IgD-negative memory B cell (primary cell): ENCODE measurements at regions not wholly inside any gene's neighbourhood (a gene's known extent, or its start where the extent isn't known, plus 50 kb on each side); places are given as distances from the start of the nearest gene placed in this dataset.

Experiments
- H3K27ac Mint-ChIP-seq, 3 donors: one replicate each; pipeline ENCODE4 v1.8.0; 2020 to 2022; ENCODE audit warnings: mild to moderate bottlenecking in 3 of 3, mixed read lengths in 3 of 3, moderate library complexity in 1 of 3
- H3K27me3 Mint-ChIP-seq: one replicate; pipeline ENCODE4 v1.8.0; 2021; ENCODE audit warnings: mixed read lengths
- H3K36me3 Mint-ChIP-seq: one replicate; pipeline ENCODE4 v1.8.0; 2020; ENCODE audit warnings: mild to moderate bottlenecking, mixed read lengths
- H3K4me1 Mint-ChIP-seq, 3 donors: one replicate each; pipeline ENCODE4 v1.8.0; 2020 to 2022; ENCODE audit warnings: mixed read lengths in 3 of 3, mild to moderate bottlenecking in 1 of 3
- H3K4me3 Mint-ChIP-seq, 4 donors: one replicate each; pipeline ENCODE4 v1.8.0; 2020 to 2022; ENCODE audit warnings: mild to moderate bottlenecking in 4 of 4, mixed read lengths in 4 of 4, moderate library complexity in 3 of 4
- H3K9me3 Mint-ChIP-seq, 3 donors: one replicate each; pipeline ENCODE4 v1.8.0; 2020 to 2021; ENCODE audit warnings: mixed read lengths in 3 of 3, mild to moderate bottlenecking in 1 of 3

- H3K27ac Mint-ChIP-seq = no peak overlapping the region
- no peak overlapping the region for H3K4me3 Mint-ChIP-seq
- no peaks in the 10 kb centered on the region for H3K36me3 Mint-ChIP-seq
- no peaks in the 10 kb centered on the region for H3K4me1 Mint-ChIP-seq
- H3K9me3 Mint-ChIP-seq = peaks cover 0 to 6% (median 0%) of the 10 kb centered on the region in 3 donors
- H3K27me3 Mint-ChIP-seq = no peaks in the 10 kb centered on the region
Observed at GRCh38 chr10:52639652-52640051, 132.9 kb downstream of the MBL2 start.

- H3K9me3 Mint-ChIP-seq = peaks cover 0 to 1% (median under 1%) of the 10 kb centered on the region in 3 donors
- H3K36me3 Mint-ChIP-seq = no peaks in the 10 kb centered on the region
- H3K4me3 Mint-ChIP-seq = no peak overlapping the region
- H3K27me3 Mint-ChIP-seq = no peaks in the 10 kb centered on the region
- no peaks in the 10 kb centered on the region for H3K4me1 Mint-ChIP-seq
- H3K27ac Mint-ChIP-seq = no peak overlapping the region
Observed at GRCh38 chr10:52642208-52642607, 130.4 kb downstream of the MBL2 start.

- Mint-ChIP-seq H3K36me3 (no peaks in the 10 kb centered on the region), H3K4me3 (no peak overlapping the region), H3K9me3 (peaks cover 0 to 1% (median 0%) of the 10 kb centered on the region in 3 donors), H3K4me1 (no peaks in the 10 kb centered on the region), H3K27ac (no peak overlapping the region), H3K27me3 (no peaks in the 10 kb centered on the region)
Observed at GRCh38 chr10:52644373-52645186, 128.0 kb downstream of the MBL2 start.

GRCh38 chr10:52645187-52645758 is 127.3 kb downstream of the MBL2 start:
- Mint-ChIP-seq H3K36me3 (no peaks in the 10 kb centered on the region), H3K4me3 (no peak overlapping the region), H3K27me3 (no peaks in the 10 kb centered on the region), H3K4me1 (no peaks in the 10 kb centered on the region), H3K27ac (no peak overlapping the region), H3K9me3 (peaks cover 0 to 1% (median 0%) of the 10 kb centered on the region in 3 donors)

GRCh38 chr10:52649511-52649910 is 123.1 kb downstream of the MBL2 start:
- no peak overlapping the region for H3K4me3 Mint-ChIP-seq
- no peaks in the 10 kb centered on the region for H3K36me3 Mint-ChIP-seq
- no peaks in the 10 kb centered on the region for H3K4me1 Mint-ChIP-seq
- H3K27ac Mint-ChIP-seq = no peak overlapping the region
- H3K27me3 Mint-ChIP-seq = no peaks in the 10 kb centered on the region
- H3K9me3 Mint-ChIP-seq = peaks cover 0 to 1% (median 0%) of the 10 kb centered on the region in 3 donors

GRCh38 chr10:52650873-52651272 is 121.7 kb downstream of the MBL2 start:
- no peaks in the 10 kb centered on the region for H3K4me1 Mint-ChIP-seq
- H3K4me3 Mint-ChIP-seq = no peak overlapping the region
- no peak overlapping the region for H3K27ac Mint-ChIP-seq
- H3K36me3 Mint-ChIP-seq = no peaks in the 10 kb centered on the region
- no peaks in the 10 kb centered on the region for H3K27me3 Mint-ChIP-seq
- peaks cover 0 to 1% (median 0%) of the 10 kb centered on the region in 3 donors for H3K9me3 Mint-ChIP-seq

- no peak overlapping the region for H3K27ac Mint-ChIP-seq
- no peaks in the 10 kb centered on the region for H3K36me3 Mint-ChIP-seq
- no peak overlapping the region for H3K4me3 Mint-ChIP-seq
- peaks cover 0 to 1% (median 0%) of the 10 kb centered on the region in 3 donors for H3K9me3 Mint-ChIP-seq
- no peaks in the 10 kb centered on the region for H3K4me1 Mint-ChIP-seq
- H3K27me3 Mint-ChIP-seq = no peaks in the 10 kb centered on the region
Observed at GRCh38 chr10:52651293-52651692, 121.3 kb downstream of the MBL2 start.

GRCh38 chr10:52652431-52653262 is 119.9 kb downstream of the MBL2 start:
- no peak overlapping the region for H3K27ac Mint-ChIP-seq
- H3K36me3 Mint-ChIP-seq = no peaks in the 10 kb centered on the region
- no peaks in the 10 kb centered on the region for H3K4me1 Mint-ChIP-seq
- no peaks in the 10 kb centered on the region for H3K27me3 Mint-ChIP-seq
- H3K9me3 Mint-ChIP-seq = no peaks in the 10 kb centered on the region
- no peak overlapping the region for H3K4me3 Mint-ChIP-seq

- Mint-ChIP-seq H3K27ac (no peak overlapping the region), H3K27me3 (no peaks in the 10 kb centered on the region), H3K36me3 (no peaks in the 10 kb centered on the region), H3K9me3 (no peaks in the 10 kb centered on the region), H3K4me1 (no peaks in the 10 kb centered on the region), H3K4me3 (no peak overlapping the region)
Observed at GRCh38 chr10:52653263-52653909, 119.2 kb downstream of the MBL2 start.

- Mint-ChIP-seq H3K27ac (no peak overlapping the region), H3K9me3 (peaks cover 0 to 5% (median 3%) of the 10 kb centered on the region in 3 donors), H3K36me3 (no peaks in the 10 kb centered on the region), H3K4me3 (no peak overlapping the region), H3K27me3 (no peaks in the 10 kb centered on the region), H3K4me1 (no peaks in the 10 kb centered on the region)
Observed at GRCh38 chr10:52654201-52654600, 118.4 kb downstream of the MBL2 start.

GRCh38 chr10:52658112-52658511 is 114.5 kb downstream of the MBL2 start:
- Mint-ChIP-seq H3K27ac (no peak overlapping the region), H3K9me3 (peaks cover 0 to 5% (median 3%) of the 10 kb centered on the region in 3 donors), H3K4me1 (no peaks in the 10 kb centered on the region), H3K4me3 (no peak overlapping the region), H3K27me3 (no peaks in the 10 kb centered on the region), H3K36me3 (no peaks in the 10 kb centered on the region)

- peak overlapping the region in 1 of 4 donors; percentile 18 for H3K4me3 Mint-ChIP-seq
- H3K36me3 Mint-ChIP-seq = no peaks in the 10 kb centered on the region
- H3K9me3 Mint-ChIP-seq = peaks cover 0 to 5% (median 3%) of the 10 kb centered on the region in 3 donors
- no peak overlapping the region for H3K27ac Mint-ChIP-seq
- H3K27me3 Mint-ChIP-seq = no peaks in the 10 kb centered on the region
- H3K4me1 Mint-ChIP-seq = no peaks in the 10 kb centered on the region
Observed at GRCh38 chr10:52659085-52659484, 113.5 kb downstream of the MBL2 start.

- Mint-ChIP-seq H3K36me3 (no peaks in the 10 kb centered on the region), H3K9me3 (peaks cover 2 to 18% (median 3%) of the 10 kb centered on the region in 3 donors), H3K4me3 (no peak overlapping the region), H3K27ac (no peak overlapping the region), H3K27me3 (no peaks in the 10 kb centered on the region), H3K4me1 (no peaks in the 10 kb centered on the region)
Observed at GRCh38 chr10:52662256-52662655, 110.3 kb downstream of the MBL2 start.

GRCh38 chr10:52663161-52663560 is 109.4 kb downstream of the MBL2 start:
- Mint-ChIP-seq H3K27ac (no peak overlapping the region), H3K9me3 (peaks cover 2 to 20% (median 3%) of the 10 kb centered on the region in 3 donors)

GRCh38 chr10:52664629-52665028 is 108.0 kb downstream of the MBL2 start:
- H3K36me3 Mint-ChIP-seq = no peaks in the 10 kb centered on the region
- no peak overlapping the region for H3K27ac Mint-ChIP-seq
- H3K4me3 Mint-ChIP-seq = no peak overlapping the region
- H3K9me3 Mint-ChIP-seq = peaks cover 0 to 15% (median 2%) of the 10 kb centered on the region in 3 donors
- no peaks in the 10 kb centered on the region for H3K27me3 Mint-ChIP-seq
- H3K4me1 Mint-ChIP-seq = no peaks in the 10 kb centered on the region

More at GRCh38 chr10:52663161-52663560, 109.4 kb downstream of the MBL2 start:
- Mint-ChIP-seq H3K4me1 (no peaks in the 10 kb centered on the region), H3K36me3 (no peaks in the 10 kb centered on the region), H3K4me3 (no peak overlapping the region), H3K27me3 (no peaks in the 10 kb centered on the region)
